Kidney (tissue), 13 donors: ENCODE measurements at regions not wholly inside any gene's neighbourhood (a gene's known extent, or its start where the extent isn't known, plus 50 kb on each side); places are given as distances from the start of the nearest gene placed in this dataset.

ENCODE experiments used
- DNase-seq, 5 donors: peaks; one replicate each; pipeline ENCODE4 v3.0.0-alpha.2; 2013 to 2020
- FAIRE-seq: peaks from 2 replicates; lab custom pipeline; 2012; peaks lifted over from hg19 to GRCh38; lab: Jason Lieb, UNC
- H3K27ac ChIP-seq, 2 donors: one replicate each; pipeline ENCODE4 v1.7.0; 2013; ENCODE audit warnings: low read depth in 2 of 2, low read length in 2 of 2, inconsistent platforms in 1 of 2
- H3K27me3 ChIP-seq: one replicate; pipeline ENCODE4 v1.7.1; 2013; ENCODE audit warnings: low read length, inconsistent platforms; ENCODE audit not compliant: control insufficient read depth, insufficient read depth
- H3K36me3 ChIP-seq, 3 donors: one replicate each; pipeline versions ENCODE4 v1.7.0 to v1.7.1; 2013; ENCODE audit warnings: low read length in 3 of 3, control low read depth in 1 of 3, inconsistent platforms in 1 of 3; ENCODE audit not compliant: insufficient read depth in 3 of 3, control insufficient read depth in 2 of 3
- H3K4me1 ChIP-seq, 3 donors: one replicate each; pipeline versions ENCODE4 v1.7.0 to v1.7.1; 2013; ENCODE audit warnings: low read length in 3 of 3, inconsistent platforms in 1 of 3, low read depth in 1 of 3; ENCODE audit not compliant: control insufficient read depth in 2 of 3, insufficient read depth in 2 of 3
- H3K4me3 ChIP-seq, 3 donors: one replicate each; pipeline versions ENCODE4 v1.7.0 to v1.8.1; 2013; ENCODE audit warnings: low read length in 3 of 3, control low read depth in 1 of 3, inconsistent platforms in 1 of 3
- H3K9ac ChIP-seq, 3 donors: one replicate each; pipeline versions ENCODE4 v1.7.0 to v1.7.1; 2013; ENCODE audit warnings: low read length in 3 of 3, control low read depth in 1 of 3, inconsistent platforms in 1 of 3
- H3K9me3 ChIP-seq, 3 donors: one replicate each; pipeline versions ENCODE4 v1.7.0 to v1.7.1; 2013; ENCODE audit warnings: low read length in 3 of 3, control low read depth in 1 of 3, inconsistent platforms in 1 of 3; ENCODE audit not compliant: control insufficient read depth in 2 of 3, insufficient read depth in 1 of 3
- CTCF ChIP-seq: IDR thresholded peaks from 3 replicates; pipeline ENCODE4 v1.5.1; 2012; ENCODE audit warnings: mild to moderate bottlenecking, moderate library complexity, borderline replicate concordance; ENCODE audit not compliant: insufficient read depth; ENCODE audit errors: extremely low read depth
- intact Hi-C: fragments of 100-400 bp; cut with DNase I; formaldehyde crosslinking; loops from one replicate; pipeline ENCODE4 v1.11.1; 2022
- donor health status: control.
- donor health status: control.
- donor health status: control.
- donor health status: control.
- donor health status: control.
- donor health status: DM: yes; HTN: yes; CAD: no.
- donor health status: Normal renal cell carcinoma (clear cell type).

GRCh38 chr7:81031243-81031642, 112.4 kb upstream of the SEMA3C start:
- DNase-seq (no peak), FAIRE-seq (no peak)
- no peak overlapping the region for H3K4me3 ChIP-seq
- TF ChIP-seq CTCF, result no peak
- no peaks in the 10 kb centered on the region for H3K9me3 ChIP-seq
- no peaks in the 10 kb centered on the region for H3K36me3 ChIP-seq
- no peak overlapping the region for H3K27ac ChIP-seq
- no peaks in the 10 kb centered on the region for H3K4me1 ChIP-seq
- no peaks in the 10 kb centered on the region for H3K27me3 ChIP-seq
- H3K9ac ChIP-seq, result no peak overlapping the region
- intact Hi-C loops, result no loop called here

- no peak overlapping the region for H3K9ac ChIP-seq
- H3K9me3 ChIP-seq, result no peaks in the 10 kb centered on the region
- no peaks in the 10 kb centered on the region for H3K36me3 ChIP-seq
- intact Hi-C loops, result no loop called here
- no peak overlapping the region for H3K27ac ChIP-seq
- H3K27me3 ChIP-seq, result no peaks in the 10 kb centered on the region
- DNase-seq, result no peak
- no peak for TF ChIP-seq CTCF
- FAIRE-seq, result no peak
- H3K4me1 ChIP-seq, result no peaks in the 10 kb centered on the region
- no peak overlapping the region for H3K4me3 ChIP-seq
Measured at GRCh38 chr7:81030472-81030871, 111.6 kb upstream of the SEMA3C start.

GRCh38 chr7:81029511-81029910, 110.7 kb upstream of the SEMA3C start:
- Histone ChIP-seq H3K4me3 (no peak overlapping the region), H3K27me3 (no peaks in the 10 kb centered on the region), H3K4me1 (no peaks in the 10 kb centered on the region), H3K9me3 (no peaks in the 10 kb centered on the region), H3K27ac (no peak overlapping the region), H3K9ac (no peak overlapping the region), H3K36me3 (no peaks in the 10 kb centered on the region)
- DNase-seq (no peak), FAIRE-seq (no peak)
- intact Hi-C loops, result no loop called here
- no peak for TF ChIP-seq CTCF

- no peak for DNase-seq
- Histone ChIP-seq H3K27me3 (no peaks in the 10 kb centered on the region), H3K9ac (no peak overlapping the region), H3K4me1 (no peaks in the 10 kb centered on the region), H3K9me3 (no peaks in the 10 kb centered on the region), H3K36me3 (no peaks in the 10 kb centered on the region), H3K27ac (no peak overlapping the region), H3K4me3 (no peak overlapping the region)
- TF ChIP-seq CTCF, result no peak
- FAIRE-seq, result no peak
- intact Hi-C loops, result no loop called here
Measured at GRCh38 chr7:81025360-81025759, 106.5 kb upstream of the SEMA3C start.
